ENCODE measurements at regions not wholly inside any gene's neighbourhood (a gene's known extent, or its start where the extent isn't known, plus 50 kb on each side); places are given as distances from the start of the nearest gene placed in this dataset.

- Histone ChIP-seq H3K36me3 (no peaks in the 10 kb centered on the region), H3K4me1 (replicated peaks) (no peaks in the 10 kb centered on the region), H3K9me3 (no peaks in the 10 kb centered on the region), H3K27me3 (replicated peaks; ENCODE audit: insufficient read depth) (no peaks in the 10 kb centered on the region), H3K27ac (no peak overlapping the region), H3K4me3 (no peak overlapping the region)
- intact Hi-C loops (cut with DNase I) = no loop called here
- WGBS = 80% methylated on average over 4 of the region's 4 CpGs
- TF ChIP-seq POLR2A (IDR thresholded peaks at IDR 0.05) = no peak
- no peak for TF ChIP-seq CTCF (IDR thresholded peaks at IDR 0.05)
- TF ChIP-seq POLR2AphosphoS5 (IDR thresholded peaks at IDR 0.05) = no peak
- no peak for DNase-seq (ENCODE audit: low spot score)
These were observed 69.7 kb upstream of the ATP11B start for GRCh38 chr3:182723596-182723995.

- WGBS = 44% methylated on average over 16 of the region's 16 CpGs
- Histone ChIP-seq H3K4me1 (replicated peaks) (no peaks in the 10 kb centered on the region), H3K27me3 (replicated peaks; ENCODE audit: insufficient read depth) (no peaks in the 10 kb centered on the region), H3K27ac (no peak overlapping the region), H3K9me3 (no peaks in the 10 kb centered on the region), H3K4me3 (no peak overlapping the region), H3K36me3 (no peaks in the 10 kb centered on the region)
- intact Hi-C loops (cut with DNase I) = no loop called here
- no peak for DNase-seq (ENCODE audit: low spot score)
- TF ChIP-seq CTCF (IDR thresholded peaks at IDR 0.05) = no peak
- no peak for TF ChIP-seq POLR2A (IDR thresholded peaks at IDR 0.05)
- TF ChIP-seq POLR2AphosphoS5 (IDR thresholded peaks at IDR 0.05) = no peak
These were observed 67.7 kb upstream of the ATP11B start for GRCh38 chr3:182725372-182726251.

GRCh38 chr3:182726258-182727142 is 66.8 kb upstream of the ATP11B start:
- H3K4me3 ChIP-seq = no peak overlapping the region
- no peaks in the 10 kb centered on the region for H3K36me3 ChIP-seq
- H3K4me1 ChIP-seq (replicated peaks) = no peaks in the 10 kb centered on the region
- no peaks in the 10 kb centered on the region for H3K27me3 ChIP-seq (replicated peaks; ENCODE audit: insufficient read depth)
- WGBS = 76% methylated on average over 10 of the region's 10 CpGs
- no peak for DNase-seq (ENCODE audit: low spot score)
- no peak overlapping the region for H3K27ac ChIP-seq
- intact Hi-C loops (cut with DNase I) = no loop called here
- H3K9me3 ChIP-seq = no peaks in the 10 kb centered on the region
- no peak for TF ChIP-seq CTCF (IDR thresholded peaks at IDR 0.05)
- TF ChIP-seq POLR2A (IDR thresholded peaks at IDR 0.05) = no peak
- no peak for TF ChIP-seq POLR2AphosphoS5 (IDR thresholded peaks at IDR 0.05)

- Histone ChIP-seq H3K9me3 (no peaks in the 10 kb centered on the region), H3K4me1 (replicated peaks) (no peaks in the 10 kb centered on the region), H3K4me3 (no peak overlapping the region), H3K36me3 (no peaks in the 10 kb centered on the region), H3K27me3 (replicated peaks; ENCODE audit: insufficient read depth) (no peaks in the 10 kb centered on the region), H3K27ac (no peak overlapping the region)
- intact Hi-C loops (cut with DNase I) = no loop called here
- DNase-seq (ENCODE audit: low spot score) = no peak
- WGBS = 90% methylated on average over 3 of the region's 3 CpGs
- no peak for TF ChIP-seq POLR2AphosphoS5 (IDR thresholded peaks at IDR 0.05)
- TF ChIP-seq CTCF (IDR thresholded peaks at IDR 0.05) = no peak
- no peak for TF ChIP-seq POLR2A (IDR thresholded peaks at IDR 0.05)
These were observed 65.1 kb upstream of the ATP11B start for GRCh38 chr3:182728238-182728637.

Data from prostate gland (tissue), 2 donors.